ENCODE measurements at regions not wholly inside any gene's neighbourhood (a gene's known extent, or its start where the extent isn't known, plus 50 kb on each side); places are given as distances from the start of the nearest gene placed in this dataset.

DNA sequence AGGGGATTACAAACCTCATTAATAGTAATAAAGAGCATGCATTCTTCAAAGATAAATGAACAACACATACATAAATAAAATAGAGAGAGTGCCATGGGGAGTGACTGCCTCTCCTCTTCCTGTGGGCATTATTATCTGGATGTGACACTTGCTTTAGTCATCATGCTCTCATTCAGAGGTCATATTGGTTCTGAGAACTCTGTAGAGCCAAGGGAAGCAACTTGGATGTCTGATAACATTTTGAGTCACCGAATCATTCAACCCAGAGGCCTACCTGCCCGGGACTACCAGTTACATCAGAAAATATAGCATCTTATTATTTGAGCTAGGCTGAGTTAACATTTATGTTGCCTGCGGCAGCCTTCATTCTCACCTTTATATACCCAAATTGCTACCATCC, 489.5 kb downstream of the STIM2 start:
- H3K79me1 ChIP-seq (ENCODE audit: low read length), result no peaks in the 10 kb centered on the region
- no peak for DNase-seq
- no peak overlapping the region for H3K18ac ChIP-seq (ENCODE audit: low read length)
- H4K5ac ChIP-seq (ENCODE audit: low read length), result no peak overlapping the region
- H2AK5ac ChIP-seq (ENCODE audit: low read length), result no peak overlapping the region
- H3K4ac ChIP-seq (ENCODE audit: low read depth, low read length), result no peak overlapping the region
- no peak overlapping the region for H2BK5ac ChIP-seq (ENCODE audit: low read length)
- H3K56ac ChIP-seq (ENCODE audit: low read length), result no peak overlapping the region
- H3K4me1 ChIP-seq (ENCODE audit: control insufficient read depth, low read depth, low read length), result no peaks in the 10 kb centered on the region
- H3K27ac ChIP-seq (ENCODE audit: low read depth, low read length), result no peak overlapping the region
- no peak overlapping the region for H3K4me2 ChIP-seq (ENCODE audit: low read length)
- no peak overlapping the region for H2BK15ac ChIP-seq (replicated peaks; ENCODE audit: low read depth)
- no peaks in the 10 kb centered on the region for H3K79me2 ChIP-seq (ENCODE audit: control insufficient read depth, insufficient read depth, low read length)
- H3K4me3 ChIP-seq (ENCODE audit: low read length), result no peak overlapping the region
- no peak overlapping the region for H3K9ac ChIP-seq (ENCODE audit: low read length)
- H3K23ac ChIP-seq (ENCODE audit: low read length), result no peak overlapping the region
- H2BK120ac ChIP-seq (ENCODE audit: low read depth, low read length), result no peak overlapping the region
- H4K8ac ChIP-seq (ENCODE audit: low read depth, low read length), result no peak overlapping the region
- no peaks in the 10 kb centered on the region for H3K27me3 ChIP-seq (ENCODE audit: insufficient read depth, low read length, poor library complexity)
- H3K36me3 ChIP-seq (ENCODE audit: control insufficient read depth, insufficient read depth, low read length), result no peaks in the 10 kb centered on the region
- WGBS (ENCODE audit: extremely low coverage, insufficient coverage, low lambda C conversion rate), result no CpG with 5 or more reads among the region's 3 CpGs

DNA sequence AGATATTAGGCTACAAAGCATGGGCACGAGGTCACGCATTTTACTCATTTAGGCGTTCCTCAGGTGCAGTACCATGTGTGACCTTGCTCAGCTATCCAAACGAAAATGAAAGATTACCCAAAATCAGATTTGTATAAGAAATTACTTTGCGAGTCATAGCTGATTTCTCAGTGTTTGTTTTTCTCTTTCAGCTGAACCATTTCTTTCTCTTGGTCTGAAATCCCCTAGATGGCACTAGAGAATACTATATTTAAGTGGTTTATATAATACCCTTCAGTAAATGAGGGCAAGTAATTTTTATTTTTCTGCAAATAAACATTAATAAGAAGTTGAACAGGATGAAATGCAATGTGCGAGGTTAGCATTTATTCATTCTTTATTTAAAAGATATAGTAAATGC, 496.6 kb downstream of the STIM2 start:
- Histone ChIP-seq H2AK5ac (ENCODE audit: low read length) (no peak overlapping the region), H3K27ac (ENCODE audit: low read depth, low read length) (no peak overlapping the region), H3K79me1 (ENCODE audit: low read length) (no peaks in the 10 kb centered on the region), H3K9ac (ENCODE audit: low read length) (no peak overlapping the region), H3K4ac (ENCODE audit: low read depth, low read length) (no peak overlapping the region), H4K5ac (ENCODE audit: low read length) (no peak overlapping the region), H4K8ac (ENCODE audit: low read depth, low read length) (no peak overlapping the region), H2BK15ac (replicated peaks; ENCODE audit: low read depth) (no peak overlapping the region), H3K56ac (ENCODE audit: low read length) (no peak overlapping the region), H3K27me3 (ENCODE audit: insufficient read depth, low read length, poor library complexity) (no peaks in the 10 kb centered on the region), H3K36me3 (ENCODE audit: control insufficient read depth, insufficient read depth, low read length) (no peaks in the 10 kb centered on the region), H3K18ac (ENCODE audit: low read length) (no peak overlapping the region), H3K4me3 (ENCODE audit: low read length) (no peak overlapping the region), H3K4me2 (ENCODE audit: low read length) (no peak overlapping the region), H2BK120ac (ENCODE audit: low read depth, low read length) (no peak overlapping the region), H3K4me1 (ENCODE audit: control insufficient read depth, low read depth, low read length) (peaks cover 4% of the 10 kb centered on the region), H3K79me2 (ENCODE audit: control insufficient read depth, insufficient read depth, low read length) (no peaks in the 10 kb centered on the region), H2BK5ac (ENCODE audit: low read length) (no peak overlapping the region), H3K23ac (ENCODE audit: low read length) (no peak overlapping the region)
- DNase-seq, result peak; percentile 17
- WGBS (ENCODE audit: extremely low coverage, insufficient coverage, low lambda C conversion rate), result no CpG with 5 or more reads among the region's 6 CpGs

DNA sequence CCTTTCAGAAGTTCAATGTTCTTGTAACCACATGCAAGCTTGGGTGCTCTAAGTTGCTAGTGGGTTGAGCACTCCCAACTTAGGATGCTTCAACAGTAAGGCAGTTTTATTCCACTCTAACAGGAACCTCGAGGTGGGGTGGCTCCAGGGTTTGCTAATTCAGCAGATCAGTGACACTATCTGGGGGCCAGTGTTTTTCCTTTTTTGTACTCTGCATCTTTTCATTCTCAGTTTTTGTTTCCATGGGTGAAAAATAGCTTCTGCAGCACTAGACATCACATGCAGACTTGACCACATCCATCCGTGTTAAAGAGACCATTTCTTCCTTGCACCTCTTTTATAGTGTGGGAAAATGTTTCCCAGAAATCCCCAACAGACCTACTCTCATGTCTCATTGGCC, 497.6 kb downstream of the STIM2 start:
- WGBS (ENCODE audit: extremely low coverage, insufficient coverage, low lambda C conversion rate), result no CpG with 5 or more reads among the region's 2 CpGs
- no peak for DNase-seq

DNA sequence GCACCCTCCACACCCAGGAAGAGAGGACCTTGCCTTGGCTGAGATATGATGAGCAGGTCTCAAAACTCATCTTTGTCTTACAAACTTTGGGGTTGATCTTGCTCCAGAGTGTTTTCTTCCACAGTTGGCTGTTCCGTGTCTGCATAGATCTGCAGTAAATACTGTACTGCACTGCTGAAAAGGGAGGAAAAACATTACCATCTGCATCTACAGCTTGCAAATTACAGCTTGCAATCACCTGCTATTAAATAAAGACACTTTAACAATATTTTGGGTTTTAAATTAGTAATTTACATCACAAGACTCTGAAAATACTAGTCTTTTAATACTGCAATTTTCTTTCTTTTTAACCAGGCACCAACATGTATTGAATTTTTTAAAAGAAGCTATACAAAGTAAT, 499.5 kb downstream of the STIM2 start:
- no peak overlapping the region for H3K23ac ChIP-seq (ENCODE audit: low read length)
- no peak overlapping the region for H4K8ac ChIP-seq (ENCODE audit: low read depth, low read length)
- H3K56ac ChIP-seq (ENCODE audit: low read length), result no peak overlapping the region
- no peaks in the 10 kb centered on the region for H3K27me3 ChIP-seq (ENCODE audit: insufficient read depth, low read length, poor library complexity)
- H3K79me2 ChIP-seq (ENCODE audit: control insufficient read depth, insufficient read depth, low read length), result no peaks in the 10 kb centered on the region
- no peak overlapping the region for H4K5ac ChIP-seq (ENCODE audit: low read length)
- H2BK5ac ChIP-seq (ENCODE audit: low read length), result no peak overlapping the region
- no peak overlapping the region for H3K9ac ChIP-seq (ENCODE audit: low read length)
- no peaks in the 10 kb centered on the region for H3K36me3 ChIP-seq (ENCODE audit: control insufficient read depth, insufficient read depth, low read length)
- no peak overlapping the region for H3K27ac ChIP-seq (ENCODE audit: low read depth, low read length)
- H2AK5ac ChIP-seq (ENCODE audit: low read length), result no peak overlapping the region
- no CpG with 5 or more reads among the region's 1 CpG for WGBS (ENCODE audit: extremely low coverage, insufficient coverage, low lambda C conversion rate)
- no peak overlapping the region for H2BK120ac ChIP-seq (ENCODE audit: low read depth, low read length)
- H3K4me3 ChIP-seq (ENCODE audit: low read length), result no peak overlapping the region
- H2BK15ac ChIP-seq (replicated peaks; ENCODE audit: low read depth), result no peak overlapping the region
- peak overlapping the region; percentile 36 for H3K4ac ChIP-seq (ENCODE audit: low read depth, low read length)
- no peaks in the 10 kb centered on the region for H3K79me1 ChIP-seq (ENCODE audit: low read length)
- H3K18ac ChIP-seq (ENCODE audit: low read length), result peak overlapping the region; percentile 39
- H3K4me1 ChIP-seq (ENCODE audit: control insufficient read depth, low read depth, low read length), result peaks cover 4% of the 10 kb centered on the region
- no peak for DNase-seq
- no peak overlapping the region for H3K4me2 ChIP-seq (ENCODE audit: low read length)

More for the DNA sequence above, 497.6 kb downstream of the STIM2 start:
- Histone ChIP-seq H3K4me3 (ENCODE audit: low read length) (no peak overlapping the region), H3K36me3 (ENCODE audit: control insufficient read depth, insufficient read depth, low read length) (no peaks in the 10 kb centered on the region), H3K9ac (ENCODE audit: low read length) (no peak overlapping the region), H3K4me2 (ENCODE audit: low read length) (no peak overlapping the region), H4K5ac (ENCODE audit: low read length) (no peak overlapping the region), H2BK15ac (replicated peaks; ENCODE audit: low read depth) (no peak overlapping the region), H3K79me2 (ENCODE audit: control insufficient read depth, insufficient read depth, low read length) (no peaks in the 10 kb centered on the region), H4K8ac (ENCODE audit: low read depth, low read length) (no peak overlapping the region), H3K27me3 (ENCODE audit: insufficient read depth, low read length, poor library complexity) (no peaks in the 10 kb centered on the region), H3K18ac (ENCODE audit: low read length) (no peak overlapping the region), H2BK120ac (ENCODE audit: low read depth, low read length) (no peak overlapping the region), H2BK5ac (ENCODE audit: low read length) (no peak overlapping the region), H3K4ac (ENCODE audit: low read depth, low read length) (no peak overlapping the region), H3K4me1 (ENCODE audit: control insufficient read depth, low read depth, low read length) (peaks cover 4% of the 10 kb centered on the region), H3K23ac (ENCODE audit: low read length) (no peak overlapping the region), H3K27ac (ENCODE audit: low read depth, low read length) (no peak overlapping the region), H2AK5ac (ENCODE audit: low read length) (no peak overlapping the region), H3K79me1 (ENCODE audit: low read length) (no peaks in the 10 kb centered on the region), H3K56ac (ENCODE audit: low read length) (no peak overlapping the region)

DNA sequence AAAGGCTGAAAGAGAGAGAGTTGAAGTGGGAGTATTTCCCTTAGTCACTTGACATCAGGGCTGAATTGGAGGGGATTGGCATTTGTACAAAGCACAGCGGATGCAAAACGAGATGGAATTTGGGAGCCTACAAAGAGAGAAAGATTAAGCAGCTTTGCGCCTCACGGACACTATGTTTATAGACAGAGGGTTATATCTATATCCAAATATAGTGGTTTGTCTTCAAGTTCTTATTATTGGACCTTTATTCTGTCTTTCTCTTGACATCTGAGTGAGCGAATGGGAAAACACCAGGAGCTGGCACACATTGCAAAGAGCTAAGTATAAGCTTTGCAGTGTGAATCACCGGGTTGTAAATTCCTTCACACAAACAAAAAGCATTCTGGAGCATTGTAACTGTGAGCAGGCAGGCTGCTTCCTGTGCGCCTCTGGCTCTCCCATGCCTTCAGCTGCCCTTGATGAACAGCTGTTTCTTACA, 500.2 kb downstream of the STIM2 start:
- Histone ChIP-seq H2BK120ac (ENCODE audit: low read depth, low read length) (no peak overlapping the region), H4K8ac (ENCODE audit: low read depth, low read length) (no peak overlapping the region), H3K4me2 (ENCODE audit: low read length) (no peak overlapping the region), H3K18ac (ENCODE audit: low read length) (no peak overlapping the region), H2AK5ac (ENCODE audit: low read length) (no peak overlapping the region), H3K79me1 (ENCODE audit: low read length) (no peaks in the 10 kb centered on the region), H3K4ac (ENCODE audit: low read depth, low read length) (no peak overlapping the region), H3K79me2 (ENCODE audit: control insufficient read depth, insufficient read depth, low read length) (no peaks in the 10 kb centered on the region), H3K27me3 (ENCODE audit: insufficient read depth, low read length, poor library complexity) (no peaks in the 10 kb centered on the region), H3K36me3 (ENCODE audit: control insufficient read depth, insufficient read depth, low read length) (no peaks in the 10 kb centered on the region), H3K27ac (ENCODE audit: low read depth, low read length) (no peak overlapping the region), H4K5ac (ENCODE audit: low read length) (no peak overlapping the region), H3K9ac (ENCODE audit: low read length) (no peak overlapping the region), H3K4me3 (ENCODE audit: low read length) (no peak overlapping the region), H3K56ac (ENCODE audit: low read length) (no peak overlapping the region), H2BK15ac (replicated peaks; ENCODE audit: low read depth) (no peak overlapping the region), H3K23ac (ENCODE audit: low read length) (no peak overlapping the region), H3K4me1 (ENCODE audit: control insufficient read depth, low read depth, low read length) (peaks cover 4% of the 10 kb centered on the region), H2BK5ac (ENCODE audit: low read length) (no peak overlapping the region)
- peak; percentile 75 for DNase-seq
- no CpG with 5 or more reads among the region's 7 CpGs for WGBS (ENCODE audit: extremely low coverage, insufficient coverage, low lambda C conversion rate)

DNA sequence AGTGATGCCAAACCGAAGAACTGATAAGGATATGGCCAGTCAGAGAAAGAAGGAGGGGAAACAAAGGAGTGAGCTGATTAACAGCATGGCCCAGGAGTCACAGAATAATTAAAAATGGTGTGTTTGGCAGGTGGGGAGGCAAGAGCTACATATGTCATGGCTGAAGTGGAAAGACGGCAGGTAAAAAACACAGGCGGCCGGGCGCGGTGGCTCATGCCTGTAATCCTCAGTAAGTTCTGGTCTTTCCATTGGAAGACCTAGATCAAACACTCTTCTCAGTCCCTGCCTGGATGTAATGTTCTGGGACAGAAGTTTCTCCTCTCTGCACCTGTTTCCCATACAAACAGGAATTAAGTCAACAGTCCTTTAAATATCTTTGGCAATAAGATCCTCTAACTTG, 503.9 kb downstream of the STIM2 start:
- Histone ChIP-seq H3K18ac (ENCODE audit: low read length) (no peak overlapping the region), H3K36me3 (ENCODE audit: control insufficient read depth, insufficient read depth, low read length) (no peaks in the 10 kb centered on the region), H3K23ac (ENCODE audit: low read length) (no peak overlapping the region), H2AK5ac (ENCODE audit: low read length) (no peak overlapping the region), H3K27ac (ENCODE audit: low read depth, low read length) (no peak overlapping the region), H2BK15ac (replicated peaks; ENCODE audit: low read depth) (no peak overlapping the region), H3K4ac (ENCODE audit: low read depth, low read length) (no peak overlapping the region), H3K79me1 (ENCODE audit: low read length) (no peaks in the 10 kb centered on the region), H3K4me1 (ENCODE audit: control insufficient read depth, low read depth, low read length) (peaks cover 2% of the 10 kb centered on the region), H2BK120ac (ENCODE audit: low read depth, low read length) (no peak overlapping the region), H3K4me2 (ENCODE audit: low read length) (no peak overlapping the region), H3K4me3 (ENCODE audit: low read length) (no peak overlapping the region), H3K56ac (ENCODE audit: low read length) (no peak overlapping the region), H2BK5ac (ENCODE audit: low read length) (no peak overlapping the region), H4K5ac (ENCODE audit: low read length) (no peak overlapping the region), H3K27me3 (ENCODE audit: insufficient read depth, low read length, poor library complexity) (no peaks in the 10 kb centered on the region), H3K9ac (ENCODE audit: low read length) (no peak overlapping the region), H4K8ac (ENCODE audit: low read depth, low read length) (no peak overlapping the region), H3K79me2 (ENCODE audit: control insufficient read depth, insufficient read depth, low read length) (no peaks in the 10 kb centered on the region)
- DNase-seq, result no peak
- no CpG with 5 or more reads among the region's 6 CpGs for WGBS (ENCODE audit: extremely low coverage, insufficient coverage, low lambda C conversion rate)

All from mesendoderm (in vitro differentiated cells).